B cell (primary cell): ENCODE measurements at regions not wholly inside any gene's neighbourhood (a gene's known extent, or its start where the extent isn't known, plus 50 kb on each side); places are given as distances from the start of the nearest gene placed in this dataset.

Source experiments
- ATAC-seq: fragments of 200-7000 bp; cut with Tn5 transposase; one replicate; pipeline ENCODE4 v1.10.0; 2021; ENCODE audit warnings: low read depth, mild to moderate bottlenecking, moderate number of reproducible peaks, moderate library complexity
- CTCF ChIA-PET: fragments of 350-600 bp; sonication (Branson Sonifier 250); formaldehyde crosslinking; loops from one replicate; lab custom pipeline; 2021; ENCODE audit warnings: antibody characterized with exemption, inconsistent platforms; lab: Charles Lee
- POLR2A ChIA-PET: fragments of 350-600 bp; sonication (Branson Sonifier 250); formaldehyde crosslinking; loops from one replicate; lab custom pipeline; 2021; ENCODE audit warnings: antibody characterized with exemption; lab: Charles Lee
- DNase-seq: peaks from one replicate; pipeline ENCODE4 v3.0.0; 2013
- H2AFZ ChIP-seq: 2 replicates; pipeline ENCODE4 v1.6.1; 2012; ENCODE audit warnings: mild to moderate bottlenecking, low read depth, low read length; ENCODE audit not compliant: insufficient read depth, poor library complexity, severe bottlenecking
- H3K27ac ChIP-seq, 2 donors: 1 replicate in 1 of 2; 2 replicates in 1 of 2; pipeline ENCODE4 v1.5.1; 2012 to 2013; ENCODE audit warnings: low read length in 2 of 2, mild to moderate bottlenecking in 2 of 2, moderate library complexity in 1 of 2
- H3K27me3 ChIP-seq, 4 experiments: fragments of 200-600 bp in 1 of 4; sonication (generic) in 1 of 4; replicated peaks in 1 of 4; 1 replicate in 2 of 4; 2 replicates in 2 of 4; pipeline versions ENCODE4 v1.6.1 to v1.7.0; 2013 to 2016; ENCODE audit warnings: low read length in 3 of 4, mild to moderate bottlenecking in 2 of 4, mixed read lengths in 1 of 4, moderate library complexity in 1 of 4; ENCODE audit not compliant: insufficient read depth in 4 of 4, control insufficient read depth in 3 of 4; ENCODE audit errors: control extremely low read depth in 1 of 4
- H3K36me3 ChIP-seq, 2 experiments: replicated peaks in 1 of 2; 1 replicate in 1 of 2; 2 replicates in 1 of 2; pipeline versions ENCODE4 v1.6.1 to v1.7.1; 2013; ENCODE audit warnings: low read length in 1 of 2; ENCODE audit not compliant: insufficient read depth in 2 of 2, control insufficient read depth in 1 of 2; ENCODE audit errors: control extremely low read depth in 1 of 2, extremely low read depth in 1 of 2
- H3K4me1 ChIP-seq, 2 donors: fragments of 200-600 bp in 1 of 2; sonication (generic) in 1 of 2; 1 replicate in 1 of 2; 2 replicates in 1 of 2; pipeline versions ENCODE4 v1.5.1 to v1.6.1; 2013 to 2017; ENCODE audit warnings: low read length in 2 of 2; ENCODE audit not compliant: control insufficient read depth in 2 of 2, insufficient read depth in 2 of 2
- H3K4me2 ChIP-seq: replicated peaks from 2 replicates; pipeline ENCODE3; 2012; ENCODE audit warnings: mild to moderate bottlenecking, low read depth, low read length; ENCODE audit not compliant: poor library complexity, severe bottlenecking
- H3K4me3 ChIP-seq, 5 experiments: fragments of 200-600 bp in 1 of 5; sonication (generic) in 1 of 5; 1 replicate in 3 of 5; 2 replicates in 2 of 5; pipeline versions ENCODE4 v1.5.1 to v1.7.0; 2011 to 2016; ENCODE audit warnings: low read length in 4 of 5, mild to moderate bottlenecking in 4 of 5, low read depth in 2 of 5, control low read depth in 1 of 5, moderate library complexity in 1 of 5; ENCODE audit not compliant: insufficient read depth in 1 of 5; ENCODE audit errors: control extremely low read depth in 1 of 5, extremely low read depth in 1 of 5
- H3K79me2 ChIP-seq: fragments of 200-600 bp; sonication (generic); one replicate; pipeline ENCODE4 v1.6.0; 2016; ENCODE audit warnings: low read length; ENCODE audit not compliant: control insufficient read depth, insufficient read depth
- H3K9ac ChIP-seq: fragments of 200-600 bp; sonication (generic); 2 replicates; pipeline ENCODE4 v1.6.1; 2017; ENCODE audit warnings: mild to moderate bottlenecking, low read length, moderate library complexity
- H3K9me3 ChIP-seq, 3 donors: one replicate each; pipeline versions ENCODE4 v1.6.1 to v1.7.1; 2013; ENCODE audit warnings: low read length in 2 of 3; ENCODE audit not compliant: control insufficient read depth in 2 of 3, insufficient read depth in 1 of 3; ENCODE audit errors: control extremely low read depth in 1 of 3
- H4K20me1 ChIP-seq: 2 replicates; pipeline ENCODE4 v1.6.0; 2012; ENCODE audit warnings: mild to moderate bottlenecking, low read length; ENCODE audit not compliant: insufficient read depth, control insufficient read depth, poor library complexity, severe bottlenecking
- H3K27ac Mint-ChIP-seq: one replicate; pipeline ENCODE4 v1.8.0; 2021; ENCODE audit warnings: mixed read lengths
- H3K27me3 Mint-ChIP-seq: one replicate; pipeline ENCODE4 v1.8.0; 2021; ENCODE audit warnings: mixed read lengths
- H3K4me1 Mint-ChIP-seq: one replicate; pipeline ENCODE4 v1.8.0; 2021; ENCODE audit warnings: mixed read lengths
- H3K4me3 Mint-ChIP-seq: one replicate; pipeline ENCODE4 v1.8.0; 2021; ENCODE audit warnings: mixed read lengths
- H3K9me3 Mint-ChIP-seq: one replicate; pipeline ENCODE4 v1.8.0; 2022; ENCODE audit warnings: mixed read lengths; ENCODE audit not compliant: insufficient read depth
- EZH2 ChIP-seq: IDR thresholded peaks from 2 replicates; pipeline ENCODE4 v1.6.1; 2012; ENCODE audit warnings: borderline replicate concordance, low read depth, mild to moderate bottlenecking, moderate library complexity, low read length; ENCODE audit not compliant: insufficient read depth, poor library complexity, severe bottlenecking
- WGBS: methylation state at CpG from one replicate; pipeline ENCODE4 v1.1.5; 2013; ENCODE audit warnings: missing lambda C conversion rate; ENCODE audit not compliant: insufficient coverage; 5-methylcytosine and 5-hydroxymethylcytosine counted together
- intact Hi-C: fragments of 100-400 bp; cut with micrococcal nuclease; formaldehyde crosslinking; loops from one replicate; pipeline ENCODE4 v1.10.0; 2022
- TF ChIP-seq, protein P1 (sequence below): fragments of 200-600 bp; IDR thresholded peaks from one replicate; pipeline ENCODE4 v1.8.0; 2022; ENCODE audit warnings: antibody characterized with exemption, mild to moderate bottlenecking

DNA sequence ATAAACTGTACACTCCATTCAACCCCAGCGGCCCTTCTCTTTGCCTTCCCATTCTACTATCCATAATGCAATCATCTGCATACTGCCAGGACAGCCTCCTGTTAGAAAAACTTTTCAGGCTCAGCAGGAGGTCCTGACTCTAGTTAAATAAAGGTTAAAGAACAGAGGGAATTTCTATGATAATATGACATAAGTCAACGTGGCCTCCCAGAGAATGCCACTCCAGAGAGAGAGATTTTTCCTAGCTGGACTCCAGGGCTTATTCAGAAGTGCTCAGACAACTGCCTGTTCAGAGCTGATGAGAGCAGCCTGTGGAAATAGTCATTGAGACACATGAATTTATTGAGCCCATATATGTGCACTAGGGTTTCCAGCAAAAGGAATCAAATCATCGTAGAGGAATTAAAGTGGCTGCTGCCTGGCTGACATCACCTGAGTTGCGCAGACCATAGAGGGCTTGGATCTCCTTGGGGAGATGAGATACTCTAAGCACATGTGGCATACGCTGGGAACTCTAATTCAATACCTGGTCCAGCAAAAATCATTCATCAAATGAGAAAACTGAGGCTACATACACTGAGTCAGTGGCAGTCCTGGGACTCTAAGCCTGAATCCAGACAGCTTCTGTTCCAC, 736.2 kb downstream of the PTPRU start:
- intact Hi-C loops, result no loop called here
- no peak overlapping the region for H3K4me3 Mint-ChIP-seq

DNA sequence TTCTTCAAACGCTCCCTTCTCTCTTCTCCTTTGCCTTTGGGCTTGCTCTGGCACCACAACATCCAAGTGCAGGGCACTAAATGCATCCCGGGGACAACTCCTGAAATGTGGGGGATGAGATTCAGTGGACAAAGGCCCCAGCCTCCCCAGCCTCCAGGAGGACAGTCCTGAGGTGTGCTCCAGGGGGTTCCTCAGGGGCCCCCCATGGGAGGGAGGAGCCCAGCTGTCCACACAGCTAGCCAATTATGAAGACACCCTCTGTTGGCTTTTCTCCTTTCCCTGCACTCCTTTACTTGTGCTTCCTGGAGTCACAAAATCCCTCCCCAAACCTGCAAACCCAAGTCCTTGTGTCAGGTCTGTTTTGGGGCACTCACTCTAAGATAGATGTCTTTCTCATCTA, 735.4 kb downstream of the PTPRU start:
- no peak overlapping the region for H3K9ac ChIP-seq
- DNase-seq (no peak), ATAC-seq (no peak)
- no peak overlapping the region for H3K27ac ChIP-seq
- H3K36me3 ChIP-seq, result no peaks in the 10 kb centered on the region
- no peak overlapping the region for H3K4me3 ChIP-seq
- no peak overlapping the region for H3K4me2 ChIP-seq
- H3K79me2 ChIP-seq, result no peaks in the 10 kb centered on the region
- peaks cover 0 to 5% (median 0%) of the 10 kb centered on the region in 3 donors for H3K9me3 ChIP-seq
- Mint-ChIP-seq H3K9me3 (peaks cover 2% of the 10 kb centered on the region), H3K4me1 (no peaks in the 10 kb centered on the region), H3K27ac (no peak overlapping the region), H3K4me3 (no peak overlapping the region), H3K27me3 (peaks cover 7% of the 10 kb centered on the region)
- no peak overlapping the region for H2AFZ ChIP-seq
- no peaks in the 10 kb centered on the region for H3K4me1 ChIP-seq
- H3K27me3 ChIP-seq, result no peaks in the 10 kb centered on the region
- TF ChIP-seq EZH2, result no peak
- TF ChIP-seq, protein P1, sequence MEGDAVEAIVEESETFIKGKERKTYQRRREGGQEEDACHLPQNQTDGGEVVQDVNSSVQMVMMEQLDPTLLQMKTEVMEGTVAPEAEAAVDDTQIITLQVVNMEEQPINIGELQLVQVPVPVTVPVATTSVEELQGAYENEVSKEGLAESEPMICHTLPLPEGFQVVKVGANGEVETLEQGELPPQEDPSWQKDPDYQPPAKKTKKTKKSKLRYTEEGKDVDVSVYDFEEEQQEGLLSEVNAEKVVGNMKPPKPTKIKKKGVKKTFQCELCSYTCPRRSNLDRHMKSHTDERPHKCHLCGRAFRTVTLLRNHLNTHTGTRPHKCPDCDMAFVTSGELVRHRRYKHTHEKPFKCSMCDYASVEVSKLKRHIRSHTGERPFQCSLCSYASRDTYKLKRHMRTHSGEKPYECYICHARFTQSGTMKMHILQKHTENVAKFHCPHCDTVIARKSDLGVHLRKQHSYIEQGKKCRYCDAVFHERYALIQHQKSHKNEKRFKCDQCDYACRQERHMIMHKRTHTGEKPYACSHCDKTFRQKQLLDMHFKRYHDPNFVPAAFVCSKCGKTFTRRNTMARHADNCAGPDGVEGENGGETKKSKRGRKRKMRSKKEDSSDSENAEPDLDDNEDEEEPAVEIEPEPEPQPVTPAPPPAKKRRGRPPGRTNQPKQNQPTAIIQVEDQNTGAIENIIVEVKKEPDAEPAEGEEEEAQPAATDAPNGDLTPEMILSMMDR, result no peak
- H4K20me1 ChIP-seq, result no peaks in the 10 kb centered on the region
- ChIA-PET POLR2A (no interaction called here), CTCF (no interaction called here)
- intact Hi-C loops, result no loop called here
- WGBS, result 100% methylated on average over 1 of the region's 2 CpGs

More for the DNA sequence above, 736.2 kb downstream of the PTPRU start:
- ChIA-PET POLR2A (no interaction called here), CTCF (no interaction called here)
- Mint-ChIP-seq H3K9me3 (peaks cover 5% of the 10 kb centered on the region), H3K27me3 (peaks cover 7% of the 10 kb centered on the region), H3K4me1 (no peaks in the 10 kb centered on the region), H3K27ac (no peak overlapping the region)
- no peak overlapping the region for H3K4me2 ChIP-seq
- no peaks in the 10 kb centered on the region for H3K4me1 ChIP-seq
- H3K27ac ChIP-seq, result no peak overlapping the region
- no peak overlapping the region for H3K9ac ChIP-seq
- TF ChIP-seq, protein P1, result no peak
- TF ChIP-seq EZH2, result no peak
- no peak overlapping the region for H2AFZ ChIP-seq
- H3K36me3 ChIP-seq, result no peaks in the 10 kb centered on the region
- H3K9me3 ChIP-seq, result peaks cover 0 to 5% (median 0%) of the 10 kb centered on the region in 3 donors
- DNase-seq, result no peak
- 72% methylated on average over 4 of the region's 5 CpGs for WGBS
- H3K4me3 ChIP-seq, result no peak overlapping the region
- no peaks in the 10 kb centered on the region for H3K27me3 ChIP-seq
- no peak for ATAC-seq
- no peaks in the 10 kb centered on the region for H4K20me1 ChIP-seq
- no peaks in the 10 kb centered on the region for H3K79me2 ChIP-seq
